ENCODE measurements at regions not wholly inside any gene's neighbourhood (a gene's known extent, or its start where the extent isn't known, plus 50 kb on each side); places are given as distances from the start of the nearest gene placed in this dataset.

DNA sequence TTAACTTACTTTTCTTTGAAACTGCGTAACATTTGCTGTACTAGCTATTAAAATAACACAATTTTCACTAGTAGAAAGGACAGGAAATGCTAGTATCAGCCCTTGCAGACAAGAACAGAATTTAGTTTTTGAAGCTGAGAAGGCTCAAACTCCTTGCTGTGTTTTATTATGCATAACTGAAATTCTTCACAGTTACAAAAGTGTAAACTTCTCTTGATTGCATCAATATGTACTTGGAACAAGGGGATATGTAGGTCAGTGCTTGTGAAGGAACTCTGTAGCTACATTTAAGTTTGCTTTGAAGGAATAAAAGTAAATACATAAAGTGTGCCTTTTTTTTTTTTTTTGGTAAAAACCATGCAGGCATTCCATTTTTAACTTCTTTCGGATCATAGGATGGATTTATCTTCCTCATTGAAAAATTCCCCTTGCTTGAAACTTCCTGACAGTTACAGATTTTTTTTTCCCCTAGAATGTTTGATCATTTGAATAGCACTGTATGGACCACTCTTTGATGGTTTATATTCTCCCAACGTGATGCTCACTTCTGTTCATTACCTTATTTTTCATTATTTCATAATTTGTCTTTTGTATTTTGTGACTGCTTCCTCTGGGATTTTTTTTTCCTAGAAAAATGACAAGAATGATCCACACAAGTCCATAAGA is 94.9 kb upstream of the DAB2 start:
- intact Hi-C loops (cut with DNase I, micrococcal nuclease) = no loop called here
- ATAC-seq (no peak), DNase-seq (no peak)
- CTCF ChIA-PET = interaction anchor here (0.6 to 1.3 kb wide), 2 partner anchors 28 to 147 kb away, joined by 3 to 8 read pairs; no protein-coding TSS in a partner anchor
- H3K9me3 Mint-ChIP-seq (ENCODE audit: low read depth) = no peaks in the 10 kb centered on the region
- no peak overlapping the region for H3K4me3 Mint-ChIP-seq
- POLR2A ChIA-PET = no interaction called here
- H3K36me3 Mint-ChIP-seq (ENCODE audit: low read depth) = no peaks in the 10 kb centered on the region
- no peaks in the 10 kb centered on the region for H3K4me1 Mint-ChIP-seq
- H3K27ac Mint-ChIP-seq = no peak overlapping the region
- peaks cover 10% of the 10 kb centered on the region for H3K27me3 Mint-ChIP-seq

- Mint-ChIP-seq H3K9me3 (ENCODE audit: low read depth) (no peaks in the 10 kb centered on the region), H3K27me3 (peaks cover 10% of the 10 kb centered on the region), H3K4me1 (no peaks in the 10 kb centered on the region), H3K27ac (no peak overlapping the region), H3K36me3 (ENCODE audit: low read depth) (no peaks in the 10 kb centered on the region), H3K4me3 (no peak overlapping the region)
- ATAC-seq (no peak), DNase-seq (no peak)
- intact Hi-C loops (cut with DNase I, micrococcal nuclease) = no loop called here
- CTCF ChIA-PET = interaction anchor here (0.6 to 1.3 kb wide), 2 partner anchors 29 to 146 kb away, joined by 3 to 8 read pairs; no protein-coding TSS in a partner anchor
- POLR2A ChIA-PET = no interaction called here
Measured at GRCh38 chr5:39519079-39519478, 94.3 kb upstream of the DAB2 start.

- Mint-ChIP-seq H3K36me3 (ENCODE audit: low read depth) (no peaks in the 10 kb centered on the region), H3K27ac (no peak overlapping the region), H3K27me3 (peaks cover 10% of the 10 kb centered on the region), H3K4me1 (no peaks in the 10 kb centered on the region), H3K9me3 (ENCODE audit: low read depth) (no peaks in the 10 kb centered on the region), H3K4me3 (no peak overlapping the region)
- ATAC-seq = no peak
- no peak for DNase-seq
- ChIA-PET CTCF (interaction anchor here (1.0 to 1.3 kb wide), 2 partner anchors 29 kb away, joined by 4 to 8 read pairs; no protein-coding TSS in a partner anchor), POLR2A (no interaction called here)
- intact Hi-C loops (cut with DNase I, micrococcal nuclease) = no loop called here
Measured at GRCh38 chr5:39518516-39518915, 93.7 kb upstream of the DAB2 start.

DNA sequence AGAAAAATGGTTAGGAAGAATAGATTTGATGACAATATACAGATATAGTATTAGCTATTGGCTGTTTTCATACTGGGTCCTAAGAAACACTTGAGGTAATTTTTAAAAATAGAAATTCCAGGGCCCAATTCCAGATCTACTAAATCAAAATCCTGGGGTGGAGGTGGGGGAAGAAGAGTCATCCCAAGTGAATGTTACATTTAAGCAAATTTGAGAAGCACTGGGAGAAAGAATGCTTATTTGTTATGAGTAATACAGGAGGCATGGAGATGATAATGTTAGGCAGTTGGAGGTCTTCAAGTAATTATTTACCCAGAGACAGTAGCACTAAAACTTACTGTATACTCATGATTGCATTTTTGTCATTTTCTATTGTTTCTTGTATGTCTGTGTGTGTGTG is 93.0 kb upstream of the DAB2 start:
- intact Hi-C loops (cut with DNase I, micrococcal nuclease) = no loop called here
- ATAC-seq (no peak), DNase-seq (no peak)
- no peak overlapping the region for H3K4me3 Mint-ChIP-seq
- H3K27ac Mint-ChIP-seq = no peak overlapping the region
- CTCF ChIA-PET = interaction anchor here (1.0 to 1.3 kb wide), 2 partner anchors 16 to 30 kb away, joined by 4 read pairs; no protein-coding TSS in a partner anchor
- H3K36me3 Mint-ChIP-seq (ENCODE audit: low read depth) = no peaks in the 10 kb centered on the region
- peaks cover 8% of the 10 kb centered on the region for H3K27me3 Mint-ChIP-seq
- POLR2A ChIA-PET = no interaction called here
- H3K9me3 Mint-ChIP-seq (ENCODE audit: low read depth) = no peaks in the 10 kb centered on the region
- no peaks in the 10 kb centered on the region for H3K4me1 Mint-ChIP-seq

GRCh38 chr5:39515881-39516280 is 91.1 kb upstream of the DAB2 start:
- Mint-ChIP-seq H3K36me3 (ENCODE audit: low read depth) (no peaks in the 10 kb centered on the region), H3K4me1 (no peaks in the 10 kb centered on the region), H3K27me3 (peaks cover 2% of the 10 kb centered on the region), H3K4me3 (no peak overlapping the region), H3K9me3 (ENCODE audit: low read depth) (no peaks in the 10 kb centered on the region), H3K27ac (no peak overlapping the region)
- DNase-seq = no peak
- intact Hi-C loops (cut with DNase I, micrococcal nuclease) = no loop called here
- no peak for ATAC-seq
- POLR2A ChIA-PET = interaction anchor here (0.6 kb wide), 1 partner anchor 224 kb away, joined by 4 read pairs; no protein-coding TSS in a partner anchor
- CTCF ChIA-PET = interaction anchor here (1.2 kb wide), 1 partner anchor 32 kb away, joined by 3 read pairs; no protein-coding TSS in a partner anchor

DNA sequence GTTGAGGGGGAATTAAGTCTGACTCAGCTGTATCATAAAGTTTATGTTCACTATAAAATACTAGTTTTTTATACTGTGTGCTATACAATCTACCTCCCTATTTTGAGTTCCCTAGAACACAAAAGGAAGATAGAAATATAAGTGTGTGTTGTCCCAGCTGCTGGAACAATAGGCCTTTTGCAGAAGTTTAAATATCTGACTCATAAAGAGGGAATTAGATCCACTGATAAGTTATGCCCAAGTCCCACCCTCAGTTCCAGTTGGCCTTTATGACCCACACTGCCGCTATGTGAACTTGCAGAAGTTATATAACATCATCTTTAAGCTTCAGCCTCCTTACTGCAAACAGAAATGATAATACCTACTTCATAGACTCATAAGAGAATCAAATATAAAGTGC is 88.5 kb upstream of the DAB2 start:
- no peaks in the 10 kb centered on the region for H3K36me3 Mint-ChIP-seq (ENCODE audit: low read depth)
- ChIA-PET CTCF (interaction anchor here (0.8 to 1.1 kb wide), 3 partner anchors 26 to 137 kb away, joined by 3 to 4 read pairs (median 3); no protein-coding TSS in a partner anchor), POLR2A (no interaction called here)
- DNase-seq (no peak), ATAC-seq (no peak)
- H3K9me3 Mint-ChIP-seq (ENCODE audit: low read depth) = no peaks in the 10 kb centered on the region
- no peak overlapping the region for H3K27ac Mint-ChIP-seq
- intact Hi-C loops (cut with DNase I, micrococcal nuclease) = no loop called here
- H3K4me1 Mint-ChIP-seq = no peaks in the 10 kb centered on the region
- no peak overlapping the region for H3K4me3 Mint-ChIP-seq
- H3K27me3 Mint-ChIP-seq = peaks cover 4% of the 10 kb centered on the region

DNA sequence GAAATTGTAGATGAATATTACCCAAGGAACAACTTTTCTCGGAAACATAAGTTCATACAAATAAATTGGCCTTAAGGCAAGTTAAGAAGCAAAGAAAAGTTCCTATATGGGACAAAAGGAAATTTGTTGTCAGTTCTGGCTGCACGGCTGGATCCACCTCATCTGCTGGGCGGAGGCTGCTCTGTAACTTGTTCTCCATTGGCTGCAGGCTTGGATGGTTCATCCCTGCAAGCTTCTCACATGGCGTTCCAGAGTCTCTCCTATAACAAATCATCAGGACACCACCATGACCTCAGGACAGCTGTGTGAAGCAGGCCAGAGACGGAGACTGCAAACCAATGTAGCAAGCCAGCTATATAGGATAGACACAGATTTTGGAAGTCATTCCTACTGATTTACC is 81.4 kb upstream of the DAB2 start:
- Mint-ChIP-seq H3K4me1 (no peaks in the 10 kb centered on the region), H3K27me3 (peaks cover 12% of the 10 kb centered on the region), H3K4me3 (no peak overlapping the region), H3K36me3 (ENCODE audit: low read depth) (no peaks in the 10 kb centered on the region), H3K9me3 (ENCODE audit: low read depth) (no peaks in the 10 kb centered on the region), H3K27ac (no peak overlapping the region)
- ATAC-seq (no peak), DNase-seq (no peak)
- ChIA-PET POLR2A (no interaction called here), CTCF (no interaction called here)
- intact Hi-C loops (cut with DNase I, micrococcal nuclease) = no loop called here

GRCh38 chr5:39505791-39506190 is 81.0 kb upstream of the DAB2 start:
- intact Hi-C loops (cut with DNase I, micrococcal nuclease) = no loop called here
- Mint-ChIP-seq H3K36me3 (ENCODE audit: low read depth) (no peaks in the 10 kb centered on the region), H3K4me1 (no peaks in the 10 kb centered on the region), H3K4me3 (no peak overlapping the region), H3K9me3 (ENCODE audit: low read depth) (no peaks in the 10 kb centered on the region), H3K27me3 (peaks cover 12% of the 10 kb centered on the region), H3K27ac (no peak overlapping the region)
- DNase-seq = no peak
- ATAC-seq = no peak
- ChIA-PET CTCF (no interaction called here), POLR2A (no interaction called here)

DNA sequence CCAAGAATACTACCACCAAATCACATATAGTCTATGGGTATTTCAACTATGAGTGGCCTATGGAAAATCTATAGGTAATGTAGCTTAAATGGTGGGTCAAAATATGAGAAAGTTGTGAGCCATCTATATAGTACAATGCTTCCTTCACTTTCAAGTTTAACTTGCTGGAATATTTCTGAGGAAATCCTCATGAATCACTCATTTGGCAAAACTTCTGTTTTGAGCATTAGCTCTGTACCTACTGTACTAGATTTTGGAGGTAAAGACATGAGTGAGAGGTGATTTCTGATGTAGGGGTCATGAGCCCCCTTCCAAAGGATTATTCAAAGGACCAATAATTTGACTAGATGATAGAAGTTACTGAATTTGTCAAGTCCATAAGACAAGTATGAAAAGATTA is 80.6 kb upstream of the DAB2 start:
- peaks cover 11% of the 10 kb centered on the region for H3K27me3 Mint-ChIP-seq
- H3K4me3 Mint-ChIP-seq = no peak overlapping the region
- H3K36me3 Mint-ChIP-seq (ENCODE audit: low read depth) = no peaks in the 10 kb centered on the region
- CTCF ChIA-PET = interaction anchor here (1.2 to 1.7 kb wide), 2 partner anchors 11 to 20 kb away, joined by 3 read pairs; no protein-coding TSS in a partner anchor
- ATAC-seq (no peak), DNase-seq (no peak)
- no peaks in the 10 kb centered on the region for H3K9me3 Mint-ChIP-seq (ENCODE audit: low read depth)
- intact Hi-C loops (cut with DNase I, micrococcal nuclease) = no loop called here
- POLR2A ChIA-PET = no interaction called here
- H3K4me1 Mint-ChIP-seq = no peaks in the 10 kb centered on the region
- no peak overlapping the region for H3K27ac Mint-ChIP-seq

GRCh38 chr5:39503155-39503554 is 78.4 kb upstream of the DAB2 start:
- Mint-ChIP-seq H3K27ac (no peak overlapping the region), H3K9me3 (ENCODE audit: low read depth) (no peaks in the 10 kb centered on the region), H3K27me3 (peaks cover 13% of the 10 kb centered on the region), H3K4me1 (no peaks in the 10 kb centered on the region), H3K4me3 (no peak overlapping the region), H3K36me3 (ENCODE audit: low read depth) (no peaks in the 10 kb centered on the region)
- ChIA-PET POLR2A (no interaction called here), CTCF (interaction anchor here (1.5 to 1.6 kb wide), 2 partner anchors 9 to 45 kb away, joined by 3 to 4 read pairs; no protein-coding TSS in a partner anchor)
- DNase-seq (no peak), ATAC-seq (no peak)
- intact Hi-C loops (cut with DNase I, micrococcal nuclease) = no loop called here

- ATAC-seq (no peak), DNase-seq (no peak)
- Mint-ChIP-seq H3K36me3 (ENCODE audit: low read depth) (no peaks in the 10 kb centered on the region), H3K27me3 (peaks cover 16% of the 10 kb centered on the region), H3K9me3 (ENCODE audit: low read depth) (no peaks in the 10 kb centered on the region), H3K4me3 (no peak overlapping the region), H3K27ac (no peak overlapping the region), H3K4me1 (no peaks in the 10 kb centered on the region)
- CTCF ChIA-PET = interaction anchor here (1.5 to 1.6 kb wide), 2 partner anchors 9 to 45 kb away, joined by 3 to 4 read pairs; no protein-coding TSS in a partner anchor
- POLR2A ChIA-PET = no interaction called here
- intact Hi-C loops (cut with DNase I, micrococcal nuclease) = no loop called here
Measured at GRCh38 chr5:39502704-39503103, 77.9 kb upstream of the DAB2 start.

- intact Hi-C loops (cut with DNase I, micrococcal nuclease) = no loop called here
- DNase-seq = no peak
- Mint-ChIP-seq H3K27ac (no peak overlapping the region), H3K9me3 (ENCODE audit: low read depth) (no peaks in the 10 kb centered on the region), H3K4me3 (no peak overlapping the region), H3K27me3 (peaks cover 11% of the 10 kb centered on the region), H3K4me1 (no peaks in the 10 kb centered on the region), H3K36me3 (ENCODE audit: low read depth) (no peaks in the 10 kb centered on the region)
- no peak for ATAC-seq
- ChIA-PET CTCF (interaction anchor here (0.6 to 1.1 kb wide), 2 partner anchors 16 to 828 kb away, joined by 3 to 4 read pairs; no protein-coding TSS in a partner anchor), POLR2A (interaction anchor here (0.6 to 0.7 kb wide), 2 partner anchors 126 to 1885 kb away, joined by 3 read pairs; no protein-coding TSS in a partner anchor)
Measured at GRCh38 chr5:39501397-39501796, 76.6 kb upstream of the DAB2 start.
